ENCODE measurements at regions not wholly inside any gene's neighbourhood (a gene's known extent, or its start where the extent isn't known, plus 50 kb on each side); places are given as distances from the start of the nearest gene placed in this dataset.

GRCh38 chr13:83941701-83942335, 59.5 kb upstream of the SLITRK1 start:
- TF ChIP-seq CTCF (conservative IDR thresholded peaks at IDR 0.05; ENCODE audit: low read depth, low read length) (no peak), EZH2 (IDR thresholded peaks at IDR 0.05; ENCODE audit: low read length, unreplicated experiment) (no peak)
